Vagina (tissue), 2 donors: ENCODE measurements at regions not wholly inside any gene's neighbourhood (a gene's known extent, or its start where the extent isn't known, plus 50 kb on each side); places are given as distances from the start of the nearest gene placed in this dataset.

Experiments used
- DNase-seq, 2 donors: peaks; one replicate each; pipeline ENCODE4 v3.0.0-alpha.2; 2017; ENCODE audit errors: extremely low spot score in 2 of 2
- H3K27ac ChIP-seq: fragments of 200-600 bp; sonication (generic); one replicate; pipeline ENCODE4 v1.5.1; 2019
- H3K27me3 ChIP-seq: fragments of 200-600 bp; sonication (generic); one replicate; pipeline ENCODE4 v1.5.1; 2019
- H3K36me3 ChIP-seq, 2 donors: fragments of 200-600 bp; sonication (generic); one replicate each; pipeline ENCODE4 v1.5.1; 2017 to 2019
- H3K4me1 ChIP-seq: fragments of 200-600 bp; sonication (generic); one replicate; pipeline ENCODE4 v1.5.1; 2019
- H3K4me3 ChIP-seq, 2 donors: fragments of 200-600 bp; sonication (generic); 1 replicate in 1 of 2; 2 replicates in 1 of 2; pipeline ENCODE4 v1.5.1; 2016 to 2019
- H3K9me3 ChIP-seq: fragments of 200-600 bp; sonication (generic); one replicate; pipeline ENCODE4 v1.5.1; 2019
- POLR2A ChIP-seq, 2 donors: fragments of 450-650 bp; IDR thresholded peaks; one replicate each; pipeline ENCODE4 v1.6.1; 2017; ENCODE audit warnings: antibody characterized with exemption in 2 of 2, mild to moderate bottlenecking in 2 of 2, moderate library complexity in 2 of 2
- POLR2AphosphoS5 ChIP-seq, 2 donors: sonication (generic); formaldehyde crosslinking; IDR thresholded peaks; one replicate each; pipeline ENCODE4 v1.9.0; 2017; ENCODE audit warnings: antibody characterized with exemption in 2 of 2, mild to moderate bottlenecking in 2 of 2, low read depth in 1 of 2; ENCODE audit not compliant: insufficient read depth in 1 of 2
- intact Hi-C: fragments of 100-400 bp; cut with DNase I; formaldehyde crosslinking; loops from one replicate; pipeline ENCODE4 v1.15.1; 2023
- TF ChIP-seq, protein P1 (sequence below), 3 experiments: fragments of 450-650 bp in 2 of 3; fragments of 200-600 bp in 1 of 3; sonication (generic) in 1 of 3; IDR thresholded peaks; one replicate each; pipeline ENCODE4 v1.5.1; 2017 to 2019; ENCODE audit warnings: antibody characterized with exemption in 3 of 3, mild to moderate bottlenecking in 2 of 3, moderate library complexity in 2 of 3

DNA sequence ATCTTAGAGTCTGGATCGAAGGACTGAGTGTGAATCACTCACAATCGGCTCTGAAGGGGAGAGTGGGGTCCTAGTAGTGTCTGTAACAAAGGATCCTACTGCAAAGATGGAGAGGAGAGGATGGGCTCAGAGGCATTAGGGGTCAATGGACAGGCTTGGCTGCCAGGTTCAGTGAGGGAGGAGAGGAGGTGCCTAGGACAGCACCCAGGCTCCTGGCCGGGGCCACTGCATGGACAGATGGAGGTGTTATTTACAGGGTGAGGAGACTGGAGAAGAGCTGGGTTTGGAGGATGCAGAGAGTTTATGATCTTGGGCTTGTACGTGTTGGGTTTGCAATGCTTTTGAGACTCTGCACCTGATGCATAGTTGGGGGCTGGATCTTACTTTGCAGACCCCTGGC lies 658.9 kb downstream of the PTPRU start:
- no peaks in the 10 kb centered on the region for H3K27me3 ChIP-seq
- no peaks in the 10 kb centered on the region for H3K4me1 ChIP-seq
- no peak for DNase-seq

GRCh38 chr1:29894311-29894710 lies 658.0 kb downstream of the PTPRU start:
- TF ChIP-seq, protein P1, sequence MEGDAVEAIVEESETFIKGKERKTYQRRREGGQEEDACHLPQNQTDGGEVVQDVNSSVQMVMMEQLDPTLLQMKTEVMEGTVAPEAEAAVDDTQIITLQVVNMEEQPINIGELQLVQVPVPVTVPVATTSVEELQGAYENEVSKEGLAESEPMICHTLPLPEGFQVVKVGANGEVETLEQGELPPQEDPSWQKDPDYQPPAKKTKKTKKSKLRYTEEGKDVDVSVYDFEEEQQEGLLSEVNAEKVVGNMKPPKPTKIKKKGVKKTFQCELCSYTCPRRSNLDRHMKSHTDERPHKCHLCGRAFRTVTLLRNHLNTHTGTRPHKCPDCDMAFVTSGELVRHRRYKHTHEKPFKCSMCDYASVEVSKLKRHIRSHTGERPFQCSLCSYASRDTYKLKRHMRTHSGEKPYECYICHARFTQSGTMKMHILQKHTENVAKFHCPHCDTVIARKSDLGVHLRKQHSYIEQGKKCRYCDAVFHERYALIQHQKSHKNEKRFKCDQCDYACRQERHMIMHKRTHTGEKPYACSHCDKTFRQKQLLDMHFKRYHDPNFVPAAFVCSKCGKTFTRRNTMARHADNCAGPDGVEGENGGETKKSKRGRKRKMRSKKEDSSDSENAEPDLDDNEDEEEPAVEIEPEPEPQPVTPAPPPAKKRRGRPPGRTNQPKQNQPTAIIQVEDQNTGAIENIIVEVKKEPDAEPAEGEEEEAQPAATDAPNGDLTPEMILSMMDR (IDR thresholded peaks at IDR 0.05) = no peak
- TF ChIP-seq POLR2AphosphoS5 (IDR thresholded peaks at IDR 0.05; ENCODE audit: insufficient read depth in 1 of 2, low read depth in 1 of 2) = no peak
- no peak for TF ChIP-seq POLR2A (IDR thresholded peaks at IDR 0.05)
- intact Hi-C loops = no loop called here
- no peaks in the 10 kb centered on the region for H3K4me1 ChIP-seq
- H3K9me3 ChIP-seq = no peaks in the 10 kb centered on the region
- no peak overlapping the region for H3K4me3 ChIP-seq
- DNase-seq = no peak
- no peaks in the 10 kb centered on the region for H3K27me3 ChIP-seq
- no peak overlapping the region for H3K27ac ChIP-seq
- no peaks in the 10 kb centered on the region for H3K36me3 ChIP-seq

More for the DNA sequence above, 658.9 kb downstream of the PTPRU start:
- intact Hi-C loops = no loop called here
- no peak for TF ChIP-seq POLR2AphosphoS5 (IDR thresholded peaks at IDR 0.05; ENCODE audit: insufficient read depth in 1 of 2, low read depth in 1 of 2)
- TF ChIP-seq, protein P1 (IDR thresholded peaks at IDR 0.05) = no peak
- TF ChIP-seq POLR2A (IDR thresholded peaks at IDR 0.05) = no peak
- Histone ChIP-seq H3K9me3 (no peaks in the 10 kb centered on the region), H3K4me3 (no peak overlapping the region), H3K27ac (no peak overlapping the region), H3K36me3 (no peaks in the 10 kb centered on the region)

DNA sequence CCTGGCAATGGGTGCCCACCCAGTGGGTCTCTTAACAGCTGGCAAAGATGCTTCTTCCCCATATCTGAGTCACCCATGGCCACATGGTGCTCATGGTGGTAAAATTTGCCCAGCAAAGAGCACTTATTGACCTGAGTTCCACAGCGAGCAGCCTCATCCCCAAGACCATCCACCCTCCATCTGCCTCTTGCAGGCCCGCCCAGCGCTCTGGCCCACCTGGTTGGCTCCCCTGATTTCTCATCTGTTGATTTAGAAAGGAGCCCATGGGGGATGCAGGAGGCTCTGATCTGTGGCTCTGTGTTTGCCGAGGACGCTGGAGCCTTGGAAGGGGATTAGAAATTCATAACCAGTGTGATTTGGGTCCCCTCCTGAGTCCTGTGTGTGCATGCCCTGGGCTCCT lies 657.5 kb downstream of the PTPRU start:
- intact Hi-C loops = no loop called here
- Histone ChIP-seq H3K9me3 (no peaks in the 10 kb centered on the region), H3K36me3 (no peaks in the 10 kb centered on the region), H3K4me1 (no peaks in the 10 kb centered on the region), H3K27me3 (no peaks in the 10 kb centered on the region), H3K27ac (no peak overlapping the region), H3K4me3 (no peak overlapping the region)
- TF ChIP-seq POLR2A (IDR thresholded peaks at IDR 0.05) (no peak), POLR2AphosphoS5 (IDR thresholded peaks at IDR 0.05; ENCODE audit: insufficient read depth in 1 of 2, low read depth in 1 of 2) (no peak)
- TF ChIP-seq, protein P1 (IDR thresholded peaks at IDR 0.05) = no peak
- DNase-seq = no peak

DNA sequence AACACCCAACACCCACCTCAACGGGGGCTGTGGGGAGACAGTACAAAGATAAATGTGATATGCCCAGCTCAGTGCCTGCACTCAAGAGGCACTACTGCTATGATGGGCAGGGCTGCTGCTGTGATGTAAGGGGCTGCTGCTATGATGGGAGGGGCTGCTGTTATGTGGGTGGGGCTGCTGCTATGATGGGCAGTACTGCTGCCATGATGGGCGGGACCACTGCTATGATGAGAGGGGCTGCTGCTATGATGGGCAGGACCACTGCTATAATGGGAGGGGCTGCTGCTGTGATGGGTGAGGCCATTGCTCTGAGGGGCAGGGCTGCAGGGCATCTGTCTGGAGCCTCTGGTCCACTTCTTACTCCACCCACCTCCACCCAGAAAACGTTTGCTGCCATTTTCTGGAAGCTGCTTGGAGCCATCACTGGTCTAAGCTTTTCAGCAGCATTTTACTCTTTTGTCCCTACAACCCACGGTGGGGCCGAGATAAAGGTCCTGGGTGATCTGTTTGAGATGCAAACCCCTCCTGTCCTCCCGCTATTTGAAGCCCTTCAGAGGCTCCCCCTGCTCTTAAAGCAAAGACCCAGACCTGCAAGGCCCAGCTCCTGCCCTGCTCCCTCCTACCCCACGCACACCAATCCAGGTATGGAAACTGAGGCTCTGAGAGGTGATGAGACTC lies 656.9 kb downstream of the PTPRU start:
- H3K27me3 ChIP-seq = no peaks in the 10 kb centered on the region
- DNase-seq = no peak
- no peak overlapping the region for H3K4me3 ChIP-seq
- no peaks in the 10 kb centered on the region for H3K4me1 ChIP-seq
- H3K36me3 ChIP-seq = no peaks in the 10 kb centered on the region
- intact Hi-C loops = no loop called here
- TF ChIP-seq POLR2A (IDR thresholded peaks at IDR 0.05) (no peak), POLR2AphosphoS5 (IDR thresholded peaks at IDR 0.05; ENCODE audit: insufficient read depth in 1 of 2, low read depth in 1 of 2) (no peak)
- TF ChIP-seq, protein P1 (IDR thresholded peaks at IDR 0.05) = no peak
- no peak overlapping the region for H3K27ac ChIP-seq
- no peaks in the 10 kb centered on the region for H3K9me3 ChIP-seq

- Histone ChIP-seq H3K27me3 (no peaks in the 10 kb centered on the region), H3K4me1 (no peaks in the 10 kb centered on the region), H3K4me3 (no peak overlapping the region), H3K36me3 (no peaks in the 10 kb centered on the region), H3K27ac (no peak overlapping the region), H3K9me3 (no peaks in the 10 kb centered on the region)
- no peak for TF ChIP-seq POLR2AphosphoS5 (IDR thresholded peaks at IDR 0.05; ENCODE audit: insufficient read depth in 1 of 2, low read depth in 1 of 2)
- TF ChIP-seq, protein P1 (IDR thresholded peaks at IDR 0.05) = no peak
- TF ChIP-seq POLR2A (IDR thresholded peaks at IDR 0.05) = no peak
- intact Hi-C loops = no loop called here
- no peak for DNase-seq
Measured at GRCh38 chr1:29892247-29892646, 655.9 kb downstream of the PTPRU start.
